ENCODE measurements at regions not wholly inside any gene's neighbourhood (a gene's known extent, or its start where the extent isn't known, plus 50 kb on each side); places are given as distances from the start of the nearest gene placed in this dataset.
A peak's percentile ranks its signal among the peaks of the same experiment; 100 is the strongest.
"Not testable (repeated sequence)": the region's sequence is repeated elsewhere in the genome, so short reads cannot be mapped to it uniquely, and the experiment has no call there.

DNA sequence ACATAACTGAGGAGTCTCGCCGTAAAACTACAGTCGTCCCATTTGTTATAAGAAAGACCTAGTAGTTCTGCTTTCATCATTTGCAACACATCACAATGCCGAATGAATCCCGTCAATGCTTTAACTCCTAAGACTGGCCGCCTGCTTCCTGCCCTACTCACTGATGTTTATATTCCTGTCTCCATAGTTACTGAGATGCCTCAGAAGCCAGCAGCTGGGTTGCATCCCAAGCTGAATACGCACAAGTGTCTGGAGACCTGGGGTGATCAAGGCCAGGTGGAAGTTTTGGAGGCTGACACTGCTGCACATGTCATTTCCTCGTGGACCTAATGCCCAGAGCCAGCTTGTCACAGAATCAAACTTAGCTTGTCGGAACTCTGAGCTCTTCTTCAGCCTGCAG, 95.2 kb upstream of the UBE2E1 start:
- no peak for FAIRE-seq

DNA sequence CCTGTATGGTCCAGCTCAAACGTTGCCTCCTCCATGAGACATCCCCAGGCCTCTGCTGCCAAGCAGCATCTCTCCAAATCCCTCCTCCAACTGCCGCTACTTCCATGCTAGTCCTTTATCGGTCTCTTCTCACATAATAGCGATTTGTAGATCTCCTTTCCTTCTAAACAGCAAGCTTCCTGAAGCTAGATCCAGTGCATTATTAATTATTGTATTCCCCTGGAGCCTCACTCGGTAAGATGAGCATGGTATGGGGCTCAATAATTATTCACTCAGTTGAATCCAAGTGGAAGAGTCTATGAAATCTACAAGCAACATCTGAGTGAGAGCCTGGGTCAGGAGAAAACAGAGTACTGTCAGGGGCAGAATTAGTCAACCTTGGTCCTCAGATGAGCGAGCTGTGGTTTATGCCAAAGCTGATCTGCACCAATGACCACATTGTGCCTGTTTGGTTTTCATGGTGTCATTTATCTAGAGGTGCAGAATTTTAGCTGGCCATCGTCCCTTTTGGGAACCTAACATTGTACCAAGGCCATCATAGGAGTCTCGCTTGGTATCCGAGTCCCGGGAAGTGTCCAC, 93.8 kb upstream of the UBE2E1 start:
- no peak for FAIRE-seq

DNA sequence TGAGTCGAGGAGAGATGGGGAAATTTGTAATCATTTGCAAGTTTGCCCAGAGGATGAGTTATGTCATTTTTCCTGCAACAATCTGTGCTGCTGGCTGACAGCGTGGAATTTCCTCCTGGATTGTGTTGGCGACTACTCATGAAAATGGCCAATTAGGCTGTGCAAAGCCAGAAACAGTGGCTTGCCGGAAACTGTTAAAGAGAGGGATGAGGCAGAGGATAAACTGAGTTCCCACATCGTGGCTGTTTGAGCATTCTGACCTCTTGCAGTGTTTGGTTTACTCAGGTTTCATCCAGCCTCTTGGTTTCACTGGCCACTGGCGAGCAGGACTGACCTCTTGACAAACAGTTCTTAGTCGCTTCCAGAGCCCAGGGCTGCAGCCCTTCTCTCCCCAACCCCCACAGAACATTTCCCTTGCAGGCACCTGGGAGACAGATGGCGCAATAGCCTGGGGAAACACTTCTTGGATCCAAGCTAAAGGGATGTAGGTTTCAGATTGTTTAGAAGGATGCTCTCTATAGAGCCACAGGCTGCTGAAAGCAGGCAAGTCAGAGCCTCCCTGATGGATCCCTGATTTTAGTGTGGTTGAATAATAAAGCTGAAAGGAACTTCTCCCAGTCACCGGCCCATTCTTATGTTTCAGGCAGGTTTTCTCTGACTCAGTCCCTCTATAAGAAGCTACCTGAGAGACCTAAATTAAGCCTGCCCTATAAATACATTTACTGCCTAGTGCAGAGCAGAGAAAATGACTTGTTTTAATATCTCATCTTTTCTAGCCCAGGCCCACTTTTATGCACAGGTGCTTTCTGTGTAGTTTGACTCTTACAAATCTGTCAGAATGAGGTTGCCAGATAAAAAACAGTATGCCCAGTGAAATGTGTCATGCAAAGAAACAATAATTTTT, 92.8 kb upstream of the UBE2E1 start:
- FAIRE-seq: no peak

DNA sequence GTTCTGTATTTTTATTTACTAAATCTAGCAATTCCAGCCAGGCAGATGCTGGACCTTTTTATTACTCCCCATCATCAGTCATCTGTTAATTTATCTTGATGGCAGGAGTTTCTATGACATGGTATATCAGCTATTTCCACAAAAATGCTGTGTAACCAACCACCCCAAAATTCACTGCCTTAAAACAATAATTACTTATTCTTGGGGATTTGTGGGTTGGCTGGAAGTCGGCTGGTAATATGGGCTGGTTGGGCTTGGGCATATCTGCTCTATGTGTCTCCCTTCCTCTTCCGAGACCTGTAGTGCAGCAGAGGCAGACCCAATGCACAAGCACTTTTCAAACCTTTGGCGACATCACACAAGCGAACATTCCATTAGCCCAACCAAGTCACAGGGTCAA, 92.1 kb upstream of the UBE2E1 start:
- no peak for FAIRE-seq

DNA sequence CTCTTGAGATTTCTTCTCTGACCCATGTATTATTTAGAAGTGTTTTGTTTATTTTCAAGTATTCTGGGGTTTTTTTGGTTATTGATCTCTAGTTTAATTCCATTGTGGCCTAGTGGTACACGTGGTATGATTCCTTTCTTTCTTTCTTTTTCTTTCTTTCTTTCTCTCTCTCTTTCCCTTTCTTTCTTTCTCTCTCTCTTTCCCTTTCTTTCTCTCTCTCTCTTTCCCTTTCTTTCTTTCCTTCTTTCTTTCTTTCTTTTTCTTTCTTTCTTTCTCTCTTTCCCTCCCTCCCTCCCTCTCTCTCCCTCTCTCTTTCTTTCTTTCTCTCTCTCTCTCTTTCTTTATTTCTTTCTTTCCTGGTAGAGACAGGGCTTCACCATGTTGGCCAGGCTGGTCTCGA, 85.7 kb upstream of the UBE2E1 start:
- no peak for FAIRE-seq

DNA sequence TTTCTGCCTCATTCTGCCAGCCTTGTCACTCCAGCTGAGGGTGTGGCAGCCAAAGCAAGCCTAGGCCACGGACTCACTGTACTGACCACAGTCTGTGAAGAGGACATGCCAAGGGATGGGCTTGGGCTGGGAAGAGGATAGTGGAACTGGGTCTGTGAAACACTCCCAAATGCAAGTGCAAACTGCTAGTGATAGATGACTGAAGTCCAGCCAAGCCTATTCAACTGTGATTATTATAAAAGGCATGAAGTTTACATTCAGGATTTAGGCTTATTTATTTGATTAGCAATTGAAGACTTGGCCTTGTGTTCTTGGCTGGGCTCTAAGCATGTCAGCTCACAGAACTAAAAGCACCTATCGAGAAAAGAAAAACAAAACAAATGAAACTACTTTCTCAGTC, 84.9 kb upstream of the UBE2E1 start:
- no peak for FAIRE-seq

DNA sequence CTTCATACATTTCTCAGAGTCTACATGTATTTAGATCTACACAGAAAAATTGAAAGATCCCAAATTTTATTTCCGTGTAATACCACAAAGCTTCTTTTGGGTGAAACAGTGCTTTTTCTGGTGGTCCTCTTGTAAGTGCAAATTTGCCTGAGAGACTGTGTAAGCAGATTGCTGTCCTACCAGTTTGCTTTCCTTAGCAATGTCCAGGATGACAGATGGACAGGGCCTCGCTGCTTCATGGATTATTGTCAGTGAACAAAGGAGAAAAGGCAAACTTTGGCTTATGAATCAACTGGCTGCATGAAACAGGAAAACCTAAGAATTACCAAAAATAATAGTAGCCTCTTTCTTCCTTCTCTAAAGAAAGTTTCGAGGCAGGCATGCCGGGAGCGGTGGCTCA, 82.6 kb upstream of the UBE2E1 start:
- FAIRE-seq: no peak

DNA sequence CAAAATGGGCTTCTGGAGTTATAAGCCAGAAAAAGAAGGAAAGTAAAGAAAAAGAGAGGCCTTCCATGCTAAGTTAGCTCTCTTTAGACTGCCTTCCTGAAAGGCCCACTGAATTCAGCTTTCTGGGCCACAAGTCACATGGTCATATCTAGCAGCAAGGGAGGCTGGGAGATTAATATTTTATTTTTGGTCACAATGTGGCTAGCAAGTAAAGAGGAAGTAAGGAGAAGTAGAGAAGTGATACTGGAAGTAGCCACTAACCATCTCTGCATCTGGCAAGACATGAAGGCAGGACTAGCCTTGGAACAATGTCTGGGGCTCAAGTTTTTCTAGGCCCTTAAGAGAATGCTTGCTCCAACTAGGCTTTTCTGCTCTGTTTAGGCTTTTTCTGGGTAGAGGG, 81.8 kb upstream of the UBE2E1 start:
- FAIRE-seq: no peak

DNA sequence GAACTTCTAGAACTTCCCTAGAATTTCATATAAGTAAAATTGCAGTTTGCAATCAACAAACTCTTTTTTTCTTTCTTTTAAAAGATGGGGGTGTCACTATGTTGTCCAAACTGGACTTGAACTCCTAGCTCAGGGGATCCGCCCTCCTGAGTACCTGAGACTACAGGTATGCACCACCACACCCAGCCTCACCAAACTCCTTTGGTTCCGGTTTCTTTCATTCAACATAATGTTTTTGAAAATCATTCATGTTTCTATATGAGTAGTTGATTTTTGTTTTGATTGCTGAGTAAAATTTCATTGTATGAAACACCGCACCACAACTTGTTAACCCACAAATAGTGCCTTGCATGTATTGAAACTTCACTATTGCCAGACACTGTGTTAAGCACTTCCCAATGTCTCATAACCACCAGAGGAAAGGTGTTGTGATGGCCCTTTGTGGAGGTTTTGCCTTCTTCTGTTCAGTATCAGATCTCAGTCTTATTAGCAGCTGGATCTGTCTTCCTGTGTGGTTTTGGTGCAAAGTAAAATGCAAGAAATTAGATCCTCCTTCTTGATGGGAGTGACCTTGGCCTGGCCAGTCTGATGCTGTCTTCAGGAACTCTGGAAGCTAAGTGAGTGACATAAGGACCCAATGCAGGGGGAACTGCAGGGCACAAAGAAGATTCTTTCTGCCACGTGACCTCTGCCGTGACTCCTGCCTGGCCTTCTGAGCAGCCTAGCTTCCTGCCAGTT, 78.8 kb upstream of the UBE2E1 start:
- no peak for FAIRE-seq

DNA sequence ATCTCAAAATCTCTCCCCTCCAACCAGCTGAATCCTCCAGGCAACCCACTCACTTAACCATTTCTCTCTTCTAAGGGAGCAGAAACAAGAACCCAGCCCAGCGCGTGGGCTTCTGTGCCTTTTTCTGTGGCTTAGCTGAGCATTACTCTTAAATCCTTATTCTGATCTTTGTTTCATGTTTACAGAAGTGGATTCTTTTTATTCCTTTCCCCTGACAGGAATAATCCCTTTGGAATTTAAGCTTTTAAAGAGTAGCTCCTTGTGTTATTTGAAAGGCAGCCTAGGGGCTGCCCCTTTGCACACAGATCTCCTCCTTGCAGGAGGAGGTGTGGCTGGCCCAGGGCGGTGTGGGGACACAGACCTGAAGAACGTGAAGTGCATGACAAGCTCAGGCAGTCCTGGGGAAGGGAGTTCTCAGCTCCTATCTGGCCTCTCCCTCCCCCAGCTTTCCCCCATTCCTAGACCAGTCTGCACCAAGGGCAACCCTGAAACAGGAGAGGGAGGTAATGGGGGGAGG, 77.1 kb upstream of the UBE2E1 start:
- FAIRE-seq: peak; percentile 69

DNA sequence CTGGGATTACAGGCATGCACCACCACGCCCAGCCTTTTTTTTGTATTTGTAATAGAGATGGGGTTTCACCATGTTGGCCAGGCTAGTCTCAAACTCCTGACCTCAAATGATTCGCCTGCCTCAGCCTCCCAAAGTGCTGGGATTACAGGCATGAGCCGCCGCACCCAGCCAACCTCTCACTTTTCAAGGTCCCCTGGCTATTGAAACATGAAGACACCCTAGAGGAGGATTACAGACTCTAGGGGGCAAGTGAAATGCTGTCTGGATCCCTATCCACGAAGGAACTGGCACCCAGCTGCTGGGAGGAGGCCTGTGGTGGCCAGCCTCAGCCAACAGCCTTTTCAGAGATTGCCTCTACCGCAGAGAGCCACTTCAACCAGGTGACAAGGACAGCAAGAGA, 76.4 kb upstream of the UBE2E1 start:
- FAIRE-seq: not testable (repeated sequence)

DNA sequence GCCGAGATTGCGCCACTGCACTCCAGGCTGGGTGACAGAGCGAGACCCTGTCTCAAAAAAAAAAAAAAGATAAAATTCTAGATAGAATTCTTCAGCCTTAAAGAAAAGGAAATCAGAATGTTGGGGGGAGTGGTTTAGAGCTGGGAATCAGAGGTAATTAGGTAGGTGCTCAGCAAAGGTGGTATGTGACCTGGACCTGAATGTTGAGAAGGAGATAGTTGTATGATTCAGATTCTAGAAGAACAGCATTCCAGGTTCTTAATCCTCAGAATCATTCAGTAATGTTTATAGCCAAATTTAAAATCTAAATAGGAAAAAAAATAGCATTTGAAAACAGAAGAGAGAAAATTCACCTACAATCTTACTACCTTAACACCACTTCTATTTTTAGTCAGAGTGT, 71.3 kb upstream of the UBE2E1 start:
- FAIRE-seq: no peak

DNA sequence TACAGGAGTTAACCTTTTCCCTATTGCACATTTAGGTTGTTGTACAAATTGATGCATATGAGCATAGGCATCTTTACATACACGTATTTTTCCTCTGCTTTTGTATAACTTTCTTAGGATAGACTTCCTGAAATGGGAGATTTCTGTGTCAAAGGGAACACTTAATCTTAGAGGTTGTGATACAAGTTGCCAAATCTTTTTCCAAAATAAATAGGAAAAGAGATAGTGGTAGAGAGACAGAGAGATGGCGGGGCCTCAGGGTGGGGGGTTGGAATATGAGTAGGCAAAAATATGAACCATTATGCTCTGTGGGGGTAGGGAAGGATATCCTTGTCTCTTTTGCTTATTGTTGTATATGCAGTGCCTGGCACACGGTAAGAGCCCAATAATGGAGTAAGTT, 70.7 kb upstream of the UBE2E1 start:
- FAIRE-seq: no peak

DNA sequence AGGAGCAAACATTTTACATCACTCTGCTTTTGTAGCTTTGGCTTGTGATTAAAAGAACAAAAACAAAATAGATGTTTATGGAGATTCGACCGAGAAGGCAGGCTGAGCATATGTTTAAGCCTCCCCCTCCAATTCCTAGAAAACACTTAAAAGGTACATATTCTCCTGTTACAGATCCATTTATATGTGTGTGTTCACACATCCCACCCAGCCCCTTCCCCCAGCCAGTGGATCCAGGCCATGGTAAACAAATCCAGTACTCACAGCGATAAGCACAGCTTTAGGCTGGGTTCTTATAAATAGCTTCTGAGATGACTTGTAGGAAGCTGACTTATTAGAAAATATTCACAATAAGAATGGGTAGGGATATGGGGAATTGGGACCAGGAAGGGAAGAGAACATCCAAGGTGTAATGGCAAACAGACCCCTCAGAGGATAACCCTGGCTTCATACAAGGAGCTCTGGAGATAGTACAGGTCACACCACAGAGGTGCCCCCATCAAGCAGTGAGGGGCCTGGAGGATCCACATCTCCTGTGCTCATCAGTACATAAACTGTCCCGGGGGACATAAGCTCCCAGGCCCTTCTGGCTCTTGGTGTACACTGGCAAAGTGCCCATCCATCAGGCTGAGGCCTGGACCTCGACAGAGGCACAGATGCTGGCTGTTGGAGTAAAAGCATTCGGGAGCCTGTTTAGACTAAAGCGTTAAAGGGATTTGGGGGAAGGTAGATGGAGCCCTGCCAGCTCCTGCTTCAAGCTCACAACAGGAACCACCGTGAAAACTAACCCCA, 70.0 kb upstream of the UBE2E1 start:
- FAIRE-seq: no peak

DNA sequence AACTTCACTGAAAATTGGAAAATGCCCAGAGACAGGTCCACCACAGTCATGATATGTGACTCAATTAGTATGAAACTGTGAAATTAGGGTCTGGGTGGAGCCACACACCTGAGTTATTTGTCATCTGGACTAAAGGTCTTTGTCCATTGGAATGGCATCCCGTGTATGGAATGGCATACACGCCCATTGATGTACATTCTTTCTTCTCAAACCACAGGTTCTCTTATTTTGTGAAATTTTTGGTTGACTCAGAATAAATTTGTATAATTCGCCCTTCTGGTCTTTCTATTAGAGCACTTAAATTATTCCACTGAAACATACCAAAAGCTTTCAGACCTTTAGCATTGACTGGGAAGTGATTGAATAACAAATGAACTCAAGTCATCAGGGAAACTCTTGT, 66.8 kb upstream of the UBE2E1 start:
- no peak for FAIRE-seq

DNA sequence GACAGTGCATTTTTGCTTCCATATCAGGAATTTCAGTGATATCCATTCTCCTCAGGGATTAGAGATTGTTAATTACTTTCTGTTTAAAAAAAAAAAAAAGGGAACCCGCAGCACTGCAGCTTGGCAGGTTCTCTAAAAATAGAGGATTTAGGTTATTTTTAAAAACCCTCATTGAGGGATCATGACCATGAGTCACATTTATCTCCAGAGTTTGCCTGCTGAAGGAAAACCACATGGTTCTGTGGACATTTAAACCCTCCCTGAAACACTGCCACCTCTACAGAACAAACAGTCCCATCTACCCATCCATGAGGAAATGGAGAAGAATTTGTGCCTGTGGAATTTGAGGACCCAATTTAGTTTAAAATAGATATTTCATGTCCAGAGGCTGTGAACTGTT, 66.2 kb upstream of the UBE2E1 start:
- FAIRE-seq: no peak

DNA sequence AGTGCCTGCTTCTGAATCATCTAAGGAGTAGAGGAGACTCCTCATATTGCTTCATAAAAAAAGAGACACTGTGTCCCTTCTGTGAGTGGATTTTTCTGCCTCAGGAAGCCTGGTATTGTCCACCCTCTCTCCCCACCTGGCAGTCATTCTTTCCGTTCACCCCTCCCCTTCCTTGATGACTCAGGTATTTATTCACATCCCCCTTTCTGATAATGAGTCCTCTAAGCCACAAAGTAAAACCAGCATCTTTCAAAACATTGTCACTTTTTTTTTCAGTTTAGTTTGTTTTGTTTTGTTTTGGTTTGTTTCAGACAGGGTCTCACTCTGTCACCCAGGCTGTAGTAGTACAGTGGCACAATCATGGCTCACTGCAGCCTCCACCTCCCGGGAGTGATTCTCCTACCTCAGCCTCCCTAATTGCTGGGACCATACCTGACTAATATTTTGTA, 65.2 kb upstream of the UBE2E1 start:
- FAIRE-seq: no peak

DNA sequence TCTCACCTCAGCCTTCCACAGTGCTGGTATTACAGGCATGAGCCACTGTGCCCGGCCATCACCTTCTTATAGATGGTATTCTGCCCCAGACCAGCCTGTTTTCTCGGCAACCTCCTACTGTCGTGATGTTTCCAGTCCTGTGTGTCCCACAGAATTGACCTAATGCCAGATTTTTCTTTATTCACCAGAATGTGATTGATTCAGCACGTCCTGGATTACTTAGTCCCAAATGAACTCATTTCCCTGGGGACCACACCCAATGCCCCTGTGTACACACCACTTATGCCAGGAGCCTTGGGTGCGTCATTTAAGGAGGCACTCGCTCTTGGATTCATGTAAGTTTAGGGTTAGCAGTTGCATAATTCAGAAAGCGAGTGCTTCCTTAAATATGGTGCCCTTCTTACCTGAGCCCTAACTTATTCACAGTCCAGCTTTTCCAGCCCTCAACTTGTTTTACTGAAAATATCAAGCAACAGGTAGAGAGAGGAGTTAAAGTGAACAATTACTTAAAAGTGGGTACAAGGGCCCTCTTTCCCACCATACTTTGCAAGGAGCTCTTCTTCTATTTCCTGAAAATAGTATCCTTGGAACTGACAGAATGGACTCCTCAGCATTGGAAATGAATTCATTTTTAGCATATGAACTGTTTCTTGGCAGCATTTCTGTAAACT, 64.6 kb upstream of the UBE2E1 start:
- no peak for FAIRE-seq

DNA sequence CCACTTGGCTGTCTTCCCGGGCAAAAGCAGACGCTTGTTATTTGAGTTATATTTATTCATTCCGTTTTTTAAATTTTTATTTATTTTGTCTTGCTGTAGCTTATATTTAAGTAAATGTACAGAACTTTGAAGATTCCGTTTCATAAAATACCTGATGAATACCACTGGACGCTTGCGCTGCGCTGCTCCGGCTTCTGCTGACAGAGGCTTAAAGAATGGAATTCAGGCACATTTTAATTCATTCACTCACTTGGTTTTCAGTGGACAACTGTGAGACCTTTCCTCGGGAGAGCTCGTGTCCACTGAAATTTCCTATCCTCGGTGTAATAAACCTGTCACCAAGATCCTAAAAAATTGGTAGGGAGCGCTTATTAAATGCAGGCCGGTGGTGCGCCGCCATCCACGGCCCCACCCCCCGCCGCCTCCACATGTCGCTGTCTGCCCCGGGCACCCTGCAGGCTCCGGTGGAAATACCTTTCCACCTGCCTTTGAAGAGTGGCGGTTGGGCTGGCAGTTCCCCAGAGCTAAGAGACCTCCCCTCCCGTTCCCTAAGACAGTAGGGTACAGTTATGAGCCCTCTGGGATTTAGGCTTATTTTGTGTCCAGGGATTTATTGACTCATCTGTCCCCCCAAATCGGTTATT, 62.5 kb upstream of the UBE2E1 start:
- FAIRE-seq: no peak

DNA sequence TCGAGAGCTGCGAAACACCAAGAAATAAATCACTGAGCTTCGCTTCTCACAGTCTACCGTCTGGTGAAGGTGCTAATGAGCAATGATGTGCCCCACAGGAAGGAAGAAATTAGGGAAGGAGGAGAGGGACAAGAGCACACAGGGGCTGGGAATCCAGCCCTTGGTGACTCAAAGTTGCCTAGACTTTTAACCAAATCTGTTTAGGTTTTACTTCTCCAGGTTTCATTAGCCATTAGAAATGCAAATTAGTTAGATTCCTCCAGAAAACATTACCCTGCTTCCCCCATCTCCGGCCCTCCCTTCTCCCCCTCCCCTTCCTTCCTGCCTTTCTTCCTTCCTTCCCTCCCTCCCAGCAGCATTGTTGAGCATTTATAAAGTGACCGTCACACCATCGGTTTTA, 59.3 kb upstream of the UBE2E1 start:
- FAIRE-seq: no peak

DNA sequence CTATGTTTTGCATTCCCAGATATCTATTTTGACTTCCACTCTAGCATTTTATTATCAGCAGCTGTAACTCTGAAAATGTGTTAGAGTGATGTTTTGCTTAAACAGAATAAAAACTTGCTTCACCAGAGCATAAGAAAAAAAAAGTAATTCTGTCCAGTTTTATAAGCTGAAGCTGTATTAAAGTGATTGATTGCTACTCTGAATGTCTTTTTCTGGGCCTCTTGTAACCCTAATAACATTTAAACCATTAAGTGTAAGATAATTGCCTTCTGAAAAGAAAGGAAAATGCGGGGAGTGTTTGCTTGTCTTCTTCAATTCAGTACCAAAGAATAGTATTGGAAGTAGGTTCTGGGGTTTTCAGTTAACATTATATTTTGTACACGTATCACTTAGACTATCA, 57.9 kb upstream of the UBE2E1 start:
- no peak for FAIRE-seq
